ENCODE measurements at regions not wholly inside any gene's neighbourhood (a gene's known extent, or its start where the extent isn't known, plus 50 kb on each side); places are given as distances from the start of the nearest gene placed in this dataset.

GRCh38 chr9:29691145-29691544 is 2117.9 kb upstream of the C9orf72 start (continued):
- TF ChIP-seq TCF7L2 (IDR thresholded peaks at IDR 0.05; ENCODE audit: borderline replicate concordance, extremely low read depth, insufficient read depth, insufficient read length): no peak

GRCh38 chr9:29691758-29692407 is 2118.6 kb upstream of the C9orf72 start:
- no peaks in the 10 kb centered on the region for H3K27me3 ChIP-seq (ENCODE audit: insufficient read depth, low read length)
- intact Hi-C loops (cut with micrococcal nuclease): loop anchor here (10.0 kb wide), 2 partner anchors 807 to 917 kb away; no protein-coding TSS in a partner anchor
- no peak overlapping the region for H3K4me2 ChIP-seq (ENCODE audit: low read length)
- no peak overlapping the region for H3K27ac ChIP-seq (ENCODE audit: low read depth, low read length)
- CTCF ChIA-PET: interaction anchor here (1.7 kb wide), 1 partner anchor 917 kb away, joined by 3 read pairs; no protein-coding TSS in a partner anchor
- TF ChIP-seq RAD21 (IDR thresholded peaks at IDR 0.05; ENCODE audit: low read depth) (peak; percentile 68), POLR2AphosphoS5 (IDR thresholded peaks at IDR 0.05; ENCODE audit: low read depth, low read length) (no peak), CEBPB (IDR thresholded peaks at IDR 0.05; ENCODE audit: low read depth) (no peak), REST (IDR thresholded peaks at IDR 0.05; ENCODE audit: low read depth) (no peak), SIN3A (IDR thresholded peaks at IDR 0.05; ENCODE audit: low read depth) (no peak), SP1 (IDR thresholded peaks at IDR 0.05; ENCODE audit: low read depth) (no peak), YY1 (IDR thresholded peaks at IDR 0.05; ENCODE audit: extremely low read depth, insufficient replicate concordance, low read depth, low read length) (no peak), EZH2phosphoT487 (IDR thresholded peaks at IDR 0.05; ENCODE audit: borderline replicate concordance) (no peak), JUND (IDR thresholded peaks at IDR 0.05) (no peak), FOSL1 (IDR thresholded peaks at IDR 0.05; ENCODE audit: low read depth) (no peak), CTCF (IDR thresholded peaks at IDR 0.05 in 2 of 3, conservative IDR thresholded peaks at IDR 0.05 in 1 of 3; ENCODE audit: borderline replicate concordance in 1 of 3, insufficient read depth in 1 of 3, low read depth in 2 of 3, low read length in 2 of 3) (peak; percentile 21 to 53 (median 48); a peak in 5 of 6 replicates), ZFX (IDR thresholded peaks at IDR 0.05) (no peak), POLR2A (IDR thresholded peaks at IDR 0.05; ENCODE audit: borderline replicate concordance, extremely low read depth, insufficient read depth, insufficient read length) (no peak)
- H3K36me3 ChIP-seq (ENCODE audit: control insufficient read depth in 1 of 2, insufficient read depth in 2 of 2, low read length in 2 of 2): no peaks in the 10 kb centered on the region
- DNase-seq (ENCODE audit: low read depth, low spot score) (peak; percentile 23), ATAC-seq (peak; percentile 89)
- H3K9me3 ChIP-seq (ENCODE audit: control insufficient read depth in 1 of 2, insufficient read depth in 1 of 2, low read depth in 1 of 2, low read length in 2 of 2): no peaks in the 10 kb centered on the region
- H3K9ac ChIP-seq (ENCODE audit: low read length): no peak overlapping the region
- POLR2A ChIA-PET: no interaction called here
- no peaks in the 10 kb centered on the region for H3K4me1 ChIP-seq (ENCODE audit: control insufficient read depth in 1 of 2, insufficient read depth in 2 of 2, low read length in 2 of 2)
- no peaks in the 10 kb centered on the region for H4K20me1 ChIP-seq (ENCODE audit: insufficient read depth)
- H3K9me2 ChIP-seq (ENCODE audit: insufficient read depth): no peaks in the 10 kb centered on the region
- H3K4me3 ChIP-seq (replicated peaks in 1 of 2; ENCODE audit: low read depth in 1 of 2, low read length in 2 of 2): no peak overlapping the region
- RAD21 ChIA-PET (ENCODE audit: low non-redundant PET in 1 of 2, low total read pairs in 2 of 2, uncharacterized antibody in 2 of 2, unreplicated experiment in 2 of 2): no interaction called here
- H2AFZ ChIP-seq (ENCODE audit: low read depth, low read length, poor library complexity, severe bottlenecking): no peak overlapping the region
- H3K79me2 ChIP-seq (ENCODE audit: insufficient read depth, low read length): no peaks in the 10 kb centered on the region
- no TSS peak for BruUV-seq (replicated peaks)
